Mesodermal cell (in vitro differentiated cells): ENCODE measurements at regions not wholly inside any gene's neighbourhood (a gene's known extent, or its start where the extent isn't known, plus 50 kb on each side); places are given as distances from the start of the nearest gene placed in this dataset.
"Not testable (repeated sequence)": the region's sequence is repeated elsewhere in the genome, so short reads cannot be mapped to it uniquely, and the experiment has no call there.

Source experiments
- H3K27ac ChIP-seq: 2 replicates; pipeline ENCODE4 v1.7.0; 2013; ENCODE audit warnings: mild to moderate bottlenecking, low read depth, low read length, moderate library complexity; ENCODE audit not compliant: severe bottlenecking
- H3K36me3 ChIP-seq: 2 replicates; pipeline ENCODE4 v1.7.1; 2013; ENCODE audit warnings: mild to moderate bottlenecking, low read length, moderate library complexity; ENCODE audit not compliant: control insufficient read depth, insufficient read depth
- H3K4me1 ChIP-seq: one replicate; pipeline ENCODE4 v1.7.1; 2013; ENCODE audit warnings: mild to moderate bottlenecking, low read length; ENCODE audit not compliant: insufficient read depth, control insufficient read depth, poor library complexity, severe bottlenecking
- H3K4me3 ChIP-seq: 2 replicates; pipeline ENCODE4 v1.7.0; 2013; ENCODE audit warnings: low read length, control low read depth, mild to moderate bottlenecking; ENCODE audit not compliant: insufficient read depth, poor library complexity, severe bottlenecking; ENCODE audit errors: extremely low read depth
- H3K9me3 ChIP-seq: 2 replicates; pipeline ENCODE4 v1.7.1; 2013; ENCODE audit warnings: mild to moderate bottlenecking, low read length, moderate library complexity; ENCODE audit not compliant: control insufficient read depth
- WGBS, 2 experiments: methylation state at CpG; one replicate each; pipeline ENCODE4 v1.1.5; 2013; ENCODE audit warnings: missing lambda C conversion rate in 2 of 2; ENCODE audit not compliant: insufficient coverage in 2 of 2; 5-methylcytosine and 5-hydroxymethylcytosine counted together

DNA sequence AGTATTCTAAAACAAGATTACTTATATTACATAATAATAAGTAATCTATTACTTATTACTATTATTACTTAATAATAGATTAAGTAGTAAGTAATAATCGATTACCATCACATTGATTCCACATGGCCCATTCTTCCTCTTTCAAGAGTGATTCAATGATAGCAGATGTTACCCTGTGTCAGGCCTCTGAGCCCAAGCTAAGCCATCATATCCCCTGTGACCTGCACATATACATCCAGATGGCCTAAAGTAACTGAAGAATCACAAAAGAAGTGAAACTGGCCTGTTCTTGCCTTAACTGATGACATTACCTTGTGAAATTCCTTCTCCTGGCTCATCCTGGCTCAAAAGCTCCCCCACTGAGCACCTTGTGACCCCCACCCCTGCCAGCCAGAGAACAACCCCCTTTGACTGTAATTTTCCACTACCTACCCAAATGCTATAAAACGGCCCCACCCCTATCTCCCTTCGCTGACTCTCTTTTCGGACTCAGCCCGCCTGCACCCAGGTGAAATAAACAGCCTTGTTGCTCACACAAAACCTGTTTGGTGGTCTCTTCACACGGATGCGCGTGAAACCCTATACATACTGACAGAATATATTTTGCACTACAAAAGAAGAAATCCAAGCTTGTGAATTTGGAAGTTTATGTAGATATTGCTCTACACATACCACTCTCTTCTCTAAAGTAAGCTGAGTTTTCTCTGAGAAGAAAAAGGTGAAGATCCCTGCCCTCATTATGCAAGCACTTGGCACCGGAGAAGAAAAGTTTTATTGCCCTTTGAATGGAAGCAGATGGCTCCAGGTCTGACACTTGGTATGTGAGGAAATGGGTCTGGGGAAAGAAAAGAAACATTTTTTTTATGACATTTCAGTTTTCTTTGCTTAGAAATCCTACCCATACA is 488.6 kb upstream of the IMPG1 start:
- not testable (repeated sequence) for H3K27ac ChIP-seq, H3K4me1 ChIP-seq, H3K36me3 ChIP-seq, H3K4me3 ChIP-seq, H3K9me3 ChIP-seq
- 50% methylated on average over 2 of the region's 9 CpGs; no CpG with 5 or more reads in 1 of the 2 experiments for WGBS, 2 experiments

DNA sequence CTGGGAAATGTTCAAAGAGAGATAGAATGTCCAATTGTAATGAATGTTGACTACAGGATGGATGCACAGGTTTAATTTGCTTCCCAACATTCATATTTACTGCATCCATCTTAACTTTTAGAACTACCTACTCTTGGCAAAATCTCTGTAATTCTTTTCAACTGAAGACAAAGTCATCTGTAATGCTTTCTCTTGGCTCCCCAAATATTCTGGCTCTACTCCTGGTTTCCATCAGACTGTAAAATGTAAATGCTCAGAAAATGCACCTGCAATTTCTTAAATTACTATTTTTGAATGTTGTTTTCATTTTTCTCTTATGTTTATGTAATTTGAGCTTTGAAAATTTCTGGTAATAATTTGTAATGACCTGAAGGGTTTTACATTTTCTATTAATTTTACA is 480.8 kb upstream of the IMPG1 start:
- no peaks in the 10 kb centered on the region for H3K9me3 ChIP-seq
- H3K4me3 ChIP-seq = no peak overlapping the region
- no peaks in the 10 kb centered on the region for H3K36me3 ChIP-seq
- no peaks in the 10 kb centered on the region for H3K4me1 ChIP-seq
- H3K27ac ChIP-seq = no peak overlapping the region

DNA sequence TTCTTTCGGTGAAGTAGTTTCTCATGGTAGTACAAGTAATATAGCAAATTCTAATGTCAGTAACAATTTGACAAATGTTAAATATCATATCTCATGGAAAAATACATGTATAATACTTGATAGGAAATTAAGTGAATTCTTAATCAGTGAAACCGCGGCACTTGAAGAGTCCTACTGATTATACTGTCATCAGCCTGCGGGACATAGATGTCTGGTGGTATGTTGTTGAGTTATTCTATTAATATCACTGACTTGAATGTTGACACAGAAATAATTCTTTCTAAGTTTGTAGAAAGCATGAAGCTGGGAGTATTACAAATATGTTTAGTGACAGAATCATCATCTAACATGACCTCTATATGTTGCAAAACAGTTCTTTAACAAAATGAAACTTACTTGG is 479.8 kb upstream of the IMPG1 start:
- Histone ChIP-seq H3K4me1 (no peaks in the 10 kb centered on the region), H3K4me3 (no peak overlapping the region), H3K27ac (no peak overlapping the region), H3K36me3 (no peaks in the 10 kb centered on the region), H3K9me3 (no peaks in the 10 kb centered on the region)
- no CpG with 5 or more reads among the region's 4 CpGs for WGBS, 2 experiments

DNA sequence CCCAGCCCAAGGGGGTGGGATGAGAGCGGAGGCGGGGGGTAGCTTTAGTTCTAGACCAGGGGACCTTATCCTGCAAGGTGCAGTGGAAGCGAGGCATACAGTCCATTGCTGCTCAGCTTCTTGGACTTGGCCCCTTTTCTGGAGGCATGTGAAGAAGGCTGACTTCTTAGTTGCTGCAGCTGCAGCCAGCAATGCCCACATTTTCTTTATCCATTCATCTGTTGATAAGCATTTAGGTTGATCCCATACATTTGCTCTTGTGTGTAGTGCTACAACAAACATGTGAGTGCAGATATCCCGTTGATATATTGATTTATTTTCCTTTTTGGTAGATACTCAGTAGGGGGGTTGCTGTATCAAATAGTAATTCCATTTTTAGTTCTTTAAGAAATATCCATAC is 461.2 kb upstream of the IMPG1 start:
- Histone ChIP-seq H3K9me3 (no peaks in the 10 kb centered on the region), H3K4me3 (no peak overlapping the region), H3K36me3 (no peaks in the 10 kb centered on the region), H3K27ac (no peak overlapping the region), H3K4me1 (no peaks in the 10 kb centered on the region)
- 80 to 88% methylated on average over 2 of the region's 4 CpGs for WGBS, 2 experiments

DNA sequence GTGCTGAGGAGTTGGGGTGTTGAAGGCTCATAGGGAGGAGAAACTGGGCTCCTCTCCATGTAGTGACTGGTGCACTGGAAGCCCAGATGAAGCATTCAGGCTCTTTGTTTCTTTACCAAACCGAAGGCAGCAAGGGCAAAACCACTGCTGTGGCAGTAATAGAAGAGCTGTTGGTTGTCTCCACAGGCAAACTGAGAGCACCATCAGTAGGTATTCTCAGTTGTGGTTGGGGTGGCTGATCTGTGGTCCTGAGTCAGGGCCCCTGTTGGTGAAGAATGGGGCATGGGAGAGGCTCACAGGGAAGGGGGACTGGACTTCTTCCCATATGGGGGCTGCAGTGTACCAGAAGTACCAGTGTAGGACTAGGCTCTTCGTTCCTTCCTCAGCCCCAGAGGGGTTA is 460.2 kb upstream of the IMPG1 start:
- WGBS, 2 experiments = 70 to 100% methylated on average over 1 of the region's 2 CpGs
- Histone ChIP-seq H3K27ac (no peak overlapping the region), H3K4me3 (no peak overlapping the region), H3K9me3 (no peaks in the 10 kb centered on the region), H3K36me3 (no peaks in the 10 kb centered on the region), H3K4me1 (no peaks in the 10 kb centered on the region)

DNA sequence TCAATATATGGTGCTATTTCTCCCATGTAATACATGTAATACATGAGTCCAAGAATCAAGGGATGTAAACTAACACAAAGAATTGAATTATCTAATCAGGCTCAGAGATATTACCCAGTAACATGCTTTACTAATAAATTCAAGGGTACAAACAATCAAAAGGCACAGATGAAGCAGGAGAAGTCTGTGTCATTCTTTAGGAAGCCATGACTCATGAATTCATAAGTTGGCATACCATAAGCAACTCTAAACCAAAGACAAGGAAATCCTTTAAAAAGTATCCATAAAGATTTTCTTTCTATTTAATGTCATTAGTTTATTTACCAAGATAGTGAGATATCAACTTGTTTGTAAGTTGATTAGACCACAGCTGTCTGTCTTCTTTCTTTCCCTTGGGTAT is 446.0 kb upstream of the IMPG1 start:
- Histone ChIP-seq H3K27ac (no peak overlapping the region), H3K4me3 (no peak overlapping the region), H3K9me3 (no peaks in the 10 kb centered on the region), H3K4me1 (no peaks in the 10 kb centered on the region), H3K36me3 (no peaks in the 10 kb centered on the region)

DNA sequence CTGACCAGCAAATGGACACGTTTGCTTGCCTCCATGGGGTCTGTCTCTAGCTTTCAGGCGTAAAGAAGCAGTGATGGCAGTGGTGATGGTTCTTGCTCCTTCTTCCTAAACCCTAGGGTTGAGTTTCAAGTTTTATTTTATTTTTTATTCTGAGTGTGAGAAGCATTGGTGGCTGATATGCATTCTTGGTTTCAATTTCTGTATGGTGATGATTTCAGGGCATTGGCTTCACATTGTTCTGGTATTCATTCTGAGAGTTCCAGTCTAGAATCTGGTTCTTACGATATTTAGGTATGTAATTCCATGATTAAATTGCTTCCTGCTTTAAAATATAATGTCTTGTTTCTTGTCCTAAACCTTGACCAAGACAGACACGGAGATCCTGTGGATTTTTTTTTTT is 444.5 kb upstream of the IMPG1 start:
- no peaks in the 10 kb centered on the region for H3K36me3 ChIP-seq
- 94% methylated on average over 2 of the region's 4 CpGs for WGBS, 2 experiments
- no peaks in the 10 kb centered on the region for H3K9me3 ChIP-seq
- no peak overlapping the region for H3K27ac ChIP-seq
- no peaks in the 10 kb centered on the region for H3K4me1 ChIP-seq
- no peak overlapping the region for H3K4me3 ChIP-seq

DNA sequence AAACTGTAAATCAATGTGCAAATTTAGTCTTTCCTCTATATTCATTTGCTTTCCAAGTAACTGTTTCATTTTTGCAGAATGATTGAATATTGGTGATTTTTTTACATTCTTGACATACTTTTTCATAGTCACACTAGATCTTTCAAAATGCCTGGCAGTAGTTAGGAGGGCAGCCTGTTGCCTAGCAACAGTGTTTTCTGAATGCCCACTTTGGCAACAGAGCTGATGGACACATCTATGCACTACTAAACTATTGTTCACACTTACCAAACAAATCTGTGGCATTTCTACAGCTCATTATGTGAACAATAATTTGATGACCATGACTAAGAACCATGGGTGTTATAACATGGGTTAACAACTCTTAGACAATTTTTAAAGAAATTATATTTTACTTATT is 438.0 kb upstream of the IMPG1 start:
- H3K9me3 ChIP-seq = no peaks in the 10 kb centered on the region
- no peaks in the 10 kb centered on the region for H3K4me1 ChIP-seq
- H3K4me3 ChIP-seq = no peak overlapping the region
- no peak overlapping the region for H3K27ac ChIP-seq
- no peaks in the 10 kb centered on the region for H3K36me3 ChIP-seq

DNA sequence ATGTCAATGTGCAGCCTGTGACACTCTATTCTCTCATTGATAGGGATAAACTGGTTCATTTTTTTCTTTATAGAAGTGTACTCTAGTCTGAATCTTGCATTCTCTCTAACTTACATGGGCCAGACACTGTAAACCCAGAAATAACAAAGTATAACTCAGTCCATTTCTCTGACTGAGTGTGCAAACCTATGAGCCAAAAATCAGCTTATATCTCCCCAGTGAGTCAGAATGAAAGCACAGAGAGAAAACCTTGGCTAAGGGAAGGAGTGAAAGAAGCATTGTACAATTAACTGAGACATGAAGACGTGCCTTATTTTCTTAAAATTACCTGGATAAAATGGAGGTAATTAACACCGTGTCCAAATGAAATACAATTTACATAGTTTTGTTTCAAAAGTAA is 436.9 kb upstream of the IMPG1 start:
- Histone ChIP-seq H3K4me3 (no peak overlapping the region), H3K36me3 (no peaks in the 10 kb centered on the region), H3K4me1 (no peaks in the 10 kb centered on the region), H3K27ac (no peak overlapping the region), H3K9me3 (no peaks in the 10 kb centered on the region)
- no CpG with 5 or more reads among the region's 2 CpGs for WGBS, 2 experiments

DNA sequence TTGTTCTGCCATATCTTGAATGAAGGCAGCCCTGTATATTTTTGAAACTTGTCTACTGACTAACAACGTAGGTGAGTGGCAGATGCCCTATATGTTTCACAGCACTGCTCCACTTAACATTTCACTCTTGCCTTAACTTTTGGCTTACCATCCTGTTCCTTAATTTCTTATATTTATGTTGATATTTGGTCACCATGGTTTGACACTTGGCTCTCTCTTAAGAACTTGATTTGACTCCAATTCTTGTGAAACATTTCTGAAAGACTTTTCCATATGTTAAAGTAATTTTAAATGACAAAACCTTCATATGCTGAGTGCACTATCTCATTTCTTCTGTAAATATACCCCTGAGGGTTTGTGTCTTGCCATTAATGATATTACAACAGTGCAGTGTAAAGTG is 434.3 kb upstream of the IMPG1 start:
- no peak overlapping the region for H3K27ac ChIP-seq
- H3K9me3 ChIP-seq = no peaks in the 10 kb centered on the region
- 100% methylated on average over 1 of the region's 1 CpG; no CpG with 5 or more reads in 1 of the 2 experiments for WGBS, 2 experiments
- H3K4me3 ChIP-seq = no peak overlapping the region
- no peaks in the 10 kb centered on the region for H3K36me3 ChIP-seq
- no peaks in the 10 kb centered on the region for H3K4me1 ChIP-seq

DNA sequence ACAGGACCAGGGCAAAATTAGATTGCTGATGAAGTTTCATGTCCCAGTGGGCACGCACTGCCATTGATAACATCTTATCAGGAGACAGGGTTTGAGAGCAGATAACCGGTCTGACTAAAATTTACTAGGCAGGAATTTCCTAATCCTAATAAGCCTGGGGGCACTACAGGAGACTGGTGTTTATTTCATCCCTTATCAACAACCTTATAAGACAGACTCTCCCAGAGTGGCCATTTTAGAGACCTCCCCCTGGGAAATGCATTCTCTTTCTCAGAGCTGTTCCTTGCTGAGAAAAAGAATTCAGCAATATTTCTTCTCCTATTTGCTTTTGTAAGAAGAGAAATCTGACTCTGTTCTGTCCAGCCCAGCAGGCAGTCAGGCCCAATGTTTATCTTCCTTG is 423.4 kb upstream of the IMPG1 start:
- Histone ChIP-seq H3K36me3 (no peaks in the 10 kb centered on the region), H3K27ac (no peak overlapping the region), H3K4me3 (no peak overlapping the region), H3K4me1 (no peaks in the 10 kb centered on the region), H3K9me3 (peaks cover 17% of the 10 kb centered on the region)
- 89 to 92% methylated on average over 2 of the region's 2 CpGs for WGBS, 2 experiments
